ENCODE measurements at regions not wholly inside any gene's neighbourhood (a gene's known extent, or its start where the extent isn't known, plus 50 kb on each side); places are given as distances from the start of the nearest gene placed in this dataset.

GRCh38 chr5:30183795-30184194 lies 1009.7 kb upstream of the CDH6 start:
- Mint-ChIP-seq H3K27me3 (ENCODE audit: unreplicated experiment) (no peaks in the 10 kb centered on the region), H3K27ac (ENCODE audit: unreplicated experiment) (no peak overlapping the region), H3K4me3 (ENCODE audit: low read depth, unreplicated experiment) (no peak overlapping the region), H3K36me3 (ENCODE audit: insufficient read depth, unreplicated experiment) (no peaks in the 10 kb centered on the region), H3K4me1 (ENCODE audit: low read depth, unreplicated experiment) (no peaks in the 10 kb centered on the region), H3K9me3 (ENCODE audit: low read depth, unreplicated experiment) (peaks cover 12% of the 10 kb centered on the region)
- BruUV-seq (replicated peaks) = no TSS peak
- DNase-seq = no peak
- no peak for TF ChIP-seq CTCF (IDR thresholded peaks at IDR 0.05; ENCODE audit: unreplicated experiment)
- CTCF ChIA-PET = no interaction called here
- intact Hi-C loops (cut with micrococcal nuclease; ENCODE audit: unreplicated experiment) = no loop called here

GRCh38 chr5:30156156-30156555 lies 1037.3 kb upstream of the CDH6 start:
- intact Hi-C loops (cut with micrococcal nuclease; ENCODE audit: unreplicated experiment) = no loop called here
- no TSS peak for BruUV-seq (replicated peaks)
- Mint-ChIP-seq H3K27me3 (ENCODE audit: unreplicated experiment) (no peaks in the 10 kb centered on the region), H3K4me3 (ENCODE audit: low read depth, unreplicated experiment) (no peak overlapping the region), H3K27ac (ENCODE audit: unreplicated experiment) (no peak overlapping the region), H3K9me3 (ENCODE audit: low read depth, unreplicated experiment) (peaks cover 22% of the 10 kb centered on the region), H3K4me1 (ENCODE audit: low read depth, unreplicated experiment) (no peaks in the 10 kb centered on the region), H3K36me3 (ENCODE audit: insufficient read depth, unreplicated experiment) (no peaks in the 10 kb centered on the region)
- no peak for TF ChIP-seq CTCF (IDR thresholded peaks at IDR 0.05; ENCODE audit: unreplicated experiment)
- DNase-seq = no peak
- CTCF ChIA-PET = no interaction called here

- no peak for TF ChIP-seq CTCF (IDR thresholded peaks at IDR 0.05; ENCODE audit: unreplicated experiment)
- intact Hi-C loops (cut with micrococcal nuclease; ENCODE audit: unreplicated experiment) = no loop called here
- CTCF ChIA-PET = no interaction called here
- no peaks in the 10 kb centered on the region for H3K27me3 Mint-ChIP-seq (ENCODE audit: unreplicated experiment)
- BruUV-seq (replicated peaks) = no TSS peak
- H3K4me1 Mint-ChIP-seq (ENCODE audit: low read depth, unreplicated experiment) = no peaks in the 10 kb centered on the region
- peaks cover 20% of the 10 kb centered on the region for H3K9me3 Mint-ChIP-seq (ENCODE audit: low read depth, unreplicated experiment)
- no peaks in the 10 kb centered on the region for H3K36me3 Mint-ChIP-seq (ENCODE audit: insufficient read depth, unreplicated experiment)
- no peak for DNase-seq
- H3K4me3 Mint-ChIP-seq (ENCODE audit: low read depth, unreplicated experiment) = no peak overlapping the region
- H3K27ac Mint-ChIP-seq (ENCODE audit: unreplicated experiment) = no peak overlapping the region
These were observed 1041.1 kb upstream of the CDH6 start for GRCh38 chr5:30152431-30152830.

GRCh38 chr5:30150231-30150630 lies 1043.3 kb upstream of the CDH6 start:
- TF ChIP-seq CTCF (IDR thresholded peaks at IDR 0.05; ENCODE audit: unreplicated experiment) = no peak
- DNase-seq = no peak
- no peak overlapping the region for H3K4me3 Mint-ChIP-seq (ENCODE audit: low read depth, unreplicated experiment)
- peaks cover 21% of the 10 kb centered on the region for H3K9me3 Mint-ChIP-seq (ENCODE audit: low read depth, unreplicated experiment)
- no peaks in the 10 kb centered on the region for H3K4me1 Mint-ChIP-seq (ENCODE audit: low read depth, unreplicated experiment)
- no TSS peak for BruUV-seq (replicated peaks)
- intact Hi-C loops (cut with micrococcal nuclease; ENCODE audit: unreplicated experiment) = no loop called here
- H3K27me3 Mint-ChIP-seq (ENCODE audit: unreplicated experiment) = no peaks in the 10 kb centered on the region
- H3K27ac Mint-ChIP-seq (ENCODE audit: unreplicated experiment) = no peak overlapping the region
- H3K36me3 Mint-ChIP-seq (ENCODE audit: insufficient read depth, unreplicated experiment) = no peaks in the 10 kb centered on the region
- CTCF ChIA-PET = no interaction called here

- Mint-ChIP-seq H3K4me1 (ENCODE audit: low read depth, unreplicated experiment) (no peaks in the 10 kb centered on the region), H3K27me3 (ENCODE audit: unreplicated experiment) (no peaks in the 10 kb centered on the region), H3K27ac (ENCODE audit: unreplicated experiment) (no peak overlapping the region), H3K4me3 (ENCODE audit: low read depth, unreplicated experiment) (no peak overlapping the region), H3K9me3 (ENCODE audit: low read depth, unreplicated experiment) (peaks cover 20% of the 10 kb centered on the region), H3K36me3 (ENCODE audit: insufficient read depth, unreplicated experiment) (no peaks in the 10 kb centered on the region)
- no TSS peak for BruUV-seq (replicated peaks)
- CTCF ChIA-PET = no interaction called here
- no peak for TF ChIP-seq CTCF (IDR thresholded peaks at IDR 0.05; ENCODE audit: unreplicated experiment)
- no peak for DNase-seq
- intact Hi-C loops (cut with micrococcal nuclease; ENCODE audit: unreplicated experiment) = no loop called here
These were observed 1044.0 kb upstream of the CDH6 start for GRCh38 chr5:30149526-30149925.
